ENCODE measurements at regions not wholly inside any gene's neighbourhood (a gene's known extent, or its start where the extent isn't known, plus 50 kb on each side); places are given as distances from the start of the nearest gene placed in this dataset.

DNA sequence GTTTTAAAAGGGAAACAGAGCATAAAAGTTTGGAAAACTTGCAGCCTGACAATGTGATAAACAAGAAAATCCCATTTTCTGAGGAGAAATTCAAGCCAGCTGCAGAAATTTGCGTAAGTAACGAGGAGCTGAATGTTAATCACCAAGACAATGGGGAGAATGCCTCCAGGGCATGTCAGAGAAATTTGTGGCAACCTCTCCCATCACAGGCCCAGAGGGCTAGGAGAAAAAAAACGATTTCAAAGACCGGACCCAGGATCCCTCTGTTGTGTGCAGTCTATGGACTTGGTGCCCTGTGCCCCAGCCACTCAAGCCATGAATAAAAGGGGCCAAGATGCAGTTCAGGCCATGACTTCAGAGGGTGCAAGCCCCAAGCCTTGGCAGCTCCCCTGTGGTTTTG is 355.4 kb upstream of the NDST3 start:
- TF ChIP-seq, protein P1, sequence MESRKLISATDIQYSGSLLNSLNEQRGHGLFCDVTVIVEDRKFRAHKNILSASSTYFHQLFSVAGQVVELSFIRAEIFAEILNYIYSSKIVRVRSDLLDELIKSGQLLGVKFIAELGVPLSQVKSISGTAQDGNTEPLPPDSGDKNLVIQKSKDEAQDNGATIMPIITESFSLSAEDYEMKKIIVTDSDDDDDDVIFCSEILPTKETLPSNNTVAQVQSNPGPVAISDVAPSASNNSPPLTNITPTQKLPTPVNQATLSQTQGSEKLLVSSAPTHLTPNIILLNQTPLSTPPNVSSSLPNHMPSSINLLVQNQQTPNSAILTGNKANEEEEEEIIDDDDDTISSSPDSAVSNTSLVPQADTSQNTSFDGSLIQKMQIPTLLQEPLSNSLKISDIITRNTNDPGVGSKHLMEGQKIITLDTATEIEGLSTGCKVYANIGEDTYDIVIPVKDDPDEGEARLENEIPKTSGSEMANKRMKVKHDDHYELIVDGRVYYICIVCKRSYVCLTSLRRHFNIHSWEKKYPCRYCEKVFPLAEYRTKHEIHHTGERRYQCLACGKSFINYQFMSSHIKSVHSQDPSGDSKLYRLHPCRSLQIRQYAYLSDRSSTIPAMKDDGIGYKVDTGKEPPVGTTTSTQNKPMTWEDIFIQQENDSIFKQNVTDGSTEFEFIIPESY (IDR thresholded peaks at IDR 0.05; ENCODE audit: borderline replicate concordance, low read depth): no peak
- no peak for TF ChIP-seq YY1 (IDR thresholded peaks at IDR 0.05; ENCODE audit: low read depth)
- Histone ChIP-seq H3K4me1 (ENCODE audit: control insufficient read depth in 1 of 2, insufficient read depth in 2 of 2, low read depth in 1 of 2, low read length in 1 of 2) (no peaks in the 10 kb centered on the region; a peak in 1 of 4 replicates), H3K4me2 (no peak overlapping the region), H3K9ac (no peak overlapping the region), H3K27ac (ENCODE audit: low read depth in 2 of 2, low read length in 1 of 2) (no peak overlapping the region), H3K4me3 (ENCODE audit: low read depth in 2 of 2, low read length in 1 of 2) (no peak overlapping the region), H3K9me3 (no peaks in the 10 kb centered on the region), H4K20me1 (ENCODE audit: insufficient read depth) (no peaks in the 10 kb centered on the region), H3K9me2 (no peaks in the 10 kb centered on the region), H3K36me3 (replicated peaks in 1 of 2; ENCODE audit: control insufficient read depth in 1 of 2, insufficient read depth in 2 of 2, low read length in 1 of 2) (no peaks in the 10 kb centered on the region), H3F3A (replicated peaks; ENCODE audit: insufficient read depth) (no peaks in the 10 kb centered on the region), H2AFZ (ENCODE audit: low read depth) (no peak overlapping the region), H3K79me2 (ENCODE audit: insufficient read depth) (no peaks in the 10 kb centered on the region), H3K27me3 (ENCODE audit: insufficient read depth) (no peaks in the 10 kb centered on the region)
- ChIA-PET POLR2A (no interaction called here), CTCF (no interaction called here)
- no peak for DNase-seq
- WGBS (ENCODE audit: low lambda C conversion rate): 37% methylated on average over 4 of the region's 4 CpGs

DNA sequence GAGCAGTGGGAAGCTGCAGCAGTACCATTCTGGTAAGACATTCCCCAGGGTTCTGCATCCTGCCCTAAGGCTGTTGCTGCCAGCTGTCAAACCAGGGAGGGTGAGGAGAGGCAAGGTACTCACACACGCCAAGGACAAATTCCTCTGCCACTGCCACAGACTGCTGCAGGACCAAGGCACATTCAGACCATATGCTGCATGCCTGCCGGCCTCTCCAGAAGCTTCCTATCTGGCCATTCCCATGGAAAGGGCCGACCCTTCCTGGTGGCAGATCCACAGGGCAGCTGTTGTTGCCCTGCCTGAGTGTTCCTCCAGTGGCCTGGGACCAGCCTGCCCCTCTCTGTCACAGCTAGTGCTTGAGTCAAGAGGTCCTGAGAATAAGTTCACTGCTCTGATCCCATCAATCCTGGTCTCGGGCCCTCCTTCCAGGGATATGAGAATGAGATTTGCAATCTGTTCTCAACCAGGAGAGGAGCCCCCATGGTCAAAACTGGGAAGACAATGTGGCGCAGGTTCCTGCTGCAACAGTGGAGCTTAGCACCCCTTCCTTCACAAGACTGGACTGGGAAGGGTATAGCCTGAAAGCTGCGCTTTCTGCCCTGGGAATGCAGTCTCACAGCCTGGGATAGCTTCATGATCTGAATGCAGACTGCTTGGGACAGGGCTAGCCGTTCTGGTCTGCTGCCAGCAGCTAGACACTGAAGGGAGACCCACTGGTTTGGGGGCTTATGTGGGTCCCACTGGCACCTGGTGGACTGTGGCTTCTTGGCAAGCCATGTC is 342.5 kb upstream of the NDST3 start:
- Histone ChIP-seq H3K4me1 (ENCODE audit: control insufficient read depth in 1 of 2, insufficient read depth in 2 of 2, low read depth in 1 of 2, low read length in 1 of 2) (no peaks in the 10 kb centered on the region), H3K27me3 (ENCODE audit: insufficient read depth) (no peaks in the 10 kb centered on the region), H3K9me3 (no peaks in the 10 kb centered on the region), H3K9ac (no peak overlapping the region), H3F3A (replicated peaks; ENCODE audit: insufficient read depth) (no peaks in the 10 kb centered on the region), H3K9me2 (no peaks in the 10 kb centered on the region), H3K4me2 (no peak overlapping the region), H3K27ac (ENCODE audit: low read depth in 2 of 2, low read length in 1 of 2) (no peak overlapping the region), H3K79me2 (ENCODE audit: insufficient read depth) (no peaks in the 10 kb centered on the region), H4K20me1 (ENCODE audit: insufficient read depth) (no peaks in the 10 kb centered on the region), H3K4me3 (ENCODE audit: low read depth in 2 of 2, low read length in 1 of 2) (no peak overlapping the region), H3K36me3 (replicated peaks in 1 of 2; ENCODE audit: control insufficient read depth in 1 of 2, insufficient read depth in 2 of 2, low read length in 1 of 2) (no peaks in the 10 kb centered on the region), H2AFZ (ENCODE audit: low read depth) (no peak overlapping the region)
- CTCF ChIA-PET: interaction anchor here (2.9 kb wide), 1 partner anchor 9 kb away, joined by 12 read pairs; no protein-coding TSS in a partner anchor
- no peak for DNase-seq
- WGBS (ENCODE audit: low lambda C conversion rate): 38% methylated on average over 6 of the region's 7 CpGs
- POLR2A ChIA-PET: no interaction called here
- TF ChIP-seq CHD2 (IDR thresholded peaks at IDR 0.05; ENCODE audit: low read length, partially characterized antibody) (no peak), MEF2A (IDR thresholded peaks at IDR 0.05; ENCODE audit: borderline replicate concordance, low read depth) (no peak), SMC3 (IDR thresholded peaks at IDR 0.05; ENCODE audit: low read depth, low read length) (no peak), RCOR1 (IDR thresholded peaks at IDR 0.05; ENCODE audit: low read length) (no peak), JUND (IDR thresholded peaks at IDR 0.05) (no peak), GATA2 (CRISPR knock-in tag; IDR thresholded peaks at IDR 0.05) (no peak), RXRA (IDR thresholded peaks at IDR 0.05; ENCODE audit: borderline replicate concordance, low read depth) (no peak), GABPA (IDR thresholded peaks at IDR 0.05; ENCODE audit: low read depth) (no peak), MXI1 (IDR thresholded peaks at IDR 0.05; ENCODE audit: low read depth, low read length) (no peak), POLR2AphosphoS5 (IDR thresholded peaks at IDR 0.05; ENCODE audit: low read depth, low read length) (no peak)
- TF ChIP-seq, protein P2, sequence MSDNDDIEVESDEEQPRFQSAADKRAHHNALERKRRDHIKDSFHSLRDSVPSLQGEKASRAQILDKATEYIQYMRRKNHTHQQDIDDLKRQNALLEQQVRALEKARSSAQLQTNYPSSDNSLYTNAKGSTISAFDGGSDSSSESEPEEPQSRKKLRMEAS (IDR thresholded peaks at IDR 0.05; ENCODE audit: low read depth): no peak
- TF ChIP-seq, protein P3, sequence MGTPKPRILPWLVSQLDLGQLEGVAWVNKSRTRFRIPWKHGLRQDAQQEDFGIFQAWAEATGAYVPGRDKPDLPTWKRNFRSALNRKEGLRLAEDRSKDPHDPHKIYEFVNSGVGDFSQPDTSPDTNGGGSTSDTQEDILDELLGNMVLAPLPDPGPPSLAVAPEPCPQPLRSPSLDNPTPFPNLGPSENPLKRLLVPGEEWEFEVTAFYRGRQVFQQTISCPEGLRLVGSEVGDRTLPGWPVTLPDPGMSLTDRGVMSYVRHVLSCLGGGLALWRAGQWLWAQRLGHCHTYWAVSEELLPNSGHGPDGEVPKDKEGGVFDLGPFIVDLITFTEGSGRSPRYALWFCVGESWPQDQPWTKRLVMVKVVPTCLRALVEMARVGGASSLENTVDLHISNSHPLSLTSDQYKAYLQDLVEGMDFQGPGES (IDR thresholded peaks at IDR 0.05; ENCODE audit: low read depth, low read length): no peak
- TF ChIP-seq, protein P4, sequence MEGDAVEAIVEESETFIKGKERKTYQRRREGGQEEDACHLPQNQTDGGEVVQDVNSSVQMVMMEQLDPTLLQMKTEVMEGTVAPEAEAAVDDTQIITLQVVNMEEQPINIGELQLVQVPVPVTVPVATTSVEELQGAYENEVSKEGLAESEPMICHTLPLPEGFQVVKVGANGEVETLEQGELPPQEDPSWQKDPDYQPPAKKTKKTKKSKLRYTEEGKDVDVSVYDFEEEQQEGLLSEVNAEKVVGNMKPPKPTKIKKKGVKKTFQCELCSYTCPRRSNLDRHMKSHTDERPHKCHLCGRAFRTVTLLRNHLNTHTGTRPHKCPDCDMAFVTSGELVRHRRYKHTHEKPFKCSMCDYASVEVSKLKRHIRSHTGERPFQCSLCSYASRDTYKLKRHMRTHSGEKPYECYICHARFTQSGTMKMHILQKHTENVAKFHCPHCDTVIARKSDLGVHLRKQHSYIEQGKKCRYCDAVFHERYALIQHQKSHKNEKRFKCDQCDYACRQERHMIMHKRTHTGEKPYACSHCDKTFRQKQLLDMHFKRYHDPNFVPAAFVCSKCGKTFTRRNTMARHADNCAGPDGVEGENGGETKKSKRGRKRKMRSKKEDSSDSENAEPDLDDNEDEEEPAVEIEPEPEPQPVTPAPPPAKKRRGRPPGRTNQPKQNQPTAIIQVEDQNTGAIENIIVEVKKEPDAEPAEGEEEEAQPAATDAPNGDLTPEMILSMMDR (IDR thresholded peaks at IDR 0.05): no peak
- TF ChIP-seq, protein P5, sequence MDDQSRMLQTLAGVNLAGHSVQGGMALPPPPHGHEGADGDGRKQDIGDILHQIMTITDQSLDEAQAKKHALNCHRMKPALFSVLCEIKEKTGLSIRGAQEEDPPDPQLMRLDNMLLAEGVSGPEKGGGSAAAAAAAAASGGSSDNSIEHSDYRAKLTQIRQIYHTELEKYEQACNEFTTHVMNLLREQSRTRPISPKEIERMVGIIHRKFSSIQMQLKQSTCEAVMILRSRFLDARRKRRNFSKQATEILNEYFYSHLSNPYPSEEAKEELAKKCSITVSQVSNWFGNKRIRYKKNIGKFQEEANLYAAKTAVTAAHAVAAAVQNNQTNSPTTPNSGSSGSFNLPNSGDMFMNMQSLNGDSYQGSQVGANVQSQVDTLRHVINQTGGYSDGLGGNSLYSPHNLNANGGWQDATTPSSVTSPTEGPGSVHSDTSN (IDR thresholded peaks at IDR 0.05): no peak
- TF ChIP-seq, protein P6, sequence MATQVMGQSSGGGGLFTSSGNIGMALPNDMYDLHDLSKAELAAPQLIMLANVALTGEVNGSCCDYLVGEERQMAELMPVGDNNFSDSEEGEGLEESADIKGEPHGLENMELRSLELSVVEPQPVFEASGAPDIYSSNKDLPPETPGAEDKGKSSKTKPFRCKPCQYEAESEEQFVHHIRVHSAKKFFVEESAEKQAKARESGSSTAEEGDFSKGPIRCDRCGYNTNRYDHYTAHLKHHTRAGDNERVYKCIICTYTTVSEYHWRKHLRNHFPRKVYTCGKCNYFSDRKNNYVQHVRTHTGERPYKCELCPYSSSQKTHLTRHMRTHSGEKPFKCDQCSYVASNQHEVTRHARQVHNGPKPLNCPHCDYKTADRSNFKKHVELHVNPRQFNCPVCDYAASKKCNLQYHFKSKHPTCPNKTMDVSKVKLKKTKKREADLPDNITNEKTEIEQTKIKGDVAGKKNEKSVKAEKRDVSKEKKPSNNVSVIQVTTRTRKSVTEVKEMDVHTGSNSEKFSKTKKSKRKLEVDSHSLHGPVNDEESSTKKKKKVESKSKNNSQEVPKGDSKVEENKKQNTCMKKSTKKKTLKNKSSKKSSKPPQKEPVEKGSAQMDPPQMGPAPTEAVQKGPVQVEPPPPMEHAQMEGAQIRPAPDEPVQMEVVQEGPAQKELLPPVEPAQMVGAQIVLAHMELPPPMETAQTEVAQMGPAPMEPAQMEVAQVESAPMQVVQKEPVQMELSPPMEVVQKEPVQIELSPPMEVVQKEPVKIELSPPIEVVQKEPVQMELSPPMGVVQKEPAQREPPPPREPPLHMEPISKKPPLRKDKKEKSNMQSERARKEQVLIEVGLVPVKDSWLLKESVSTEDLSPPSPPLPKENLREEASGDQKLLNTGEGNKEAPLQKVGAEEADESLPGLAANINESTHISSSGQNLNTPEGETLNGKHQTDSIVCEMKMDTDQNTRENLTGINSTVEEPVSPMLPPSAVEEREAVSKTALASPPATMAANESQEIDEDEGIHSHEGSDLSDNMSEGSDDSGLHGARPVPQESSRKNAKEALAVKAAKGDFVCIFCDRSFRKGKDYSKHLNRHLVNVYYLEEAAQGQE (IDR thresholded peaks at IDR 0.05; ENCODE audit: low read depth, low read length): no peak

All from SK-N-SH (cell line).